ENCODE measurements at regions not wholly inside any gene's neighbourhood (a gene's known extent, or its start where the extent isn't known, plus 50 kb on each side); places are given as distances from the start of the nearest gene placed in this dataset.

- TF ChIP-seq CTCF (IDR thresholded peaks at IDR 0.05) (no peak), POLR2A (IDR thresholded peaks at IDR 0.05) (no peak)
Observed at GRCh38 chr3:116579840-116580239, 129.7 kb upstream of the TUSC7 start.
